ENCODE measurements at regions not wholly inside any gene's neighbourhood (a gene's known extent, or its start where the extent isn't known, plus 50 kb on each side); places are given as distances from the start of the nearest gene placed in this dataset.
A peak's percentile ranks its signal among the peaks of the same experiment; 100 is the strongest.
"Not testable (repeated sequence)": the region's sequence is repeated elsewhere in the genome, so short reads cannot be mapped to it uniquely, and the experiment has no call there.

- no peak for TF ChIP-seq CTCF (conservative IDR thresholded peaks at IDR 0.05)
- no peak overlapping the region for H3K27ac ChIP-seq
These were observed 289.8 kb upstream of the GRAMD2B start for GRCh38 chr5:126133424-126133823.

DNA sequence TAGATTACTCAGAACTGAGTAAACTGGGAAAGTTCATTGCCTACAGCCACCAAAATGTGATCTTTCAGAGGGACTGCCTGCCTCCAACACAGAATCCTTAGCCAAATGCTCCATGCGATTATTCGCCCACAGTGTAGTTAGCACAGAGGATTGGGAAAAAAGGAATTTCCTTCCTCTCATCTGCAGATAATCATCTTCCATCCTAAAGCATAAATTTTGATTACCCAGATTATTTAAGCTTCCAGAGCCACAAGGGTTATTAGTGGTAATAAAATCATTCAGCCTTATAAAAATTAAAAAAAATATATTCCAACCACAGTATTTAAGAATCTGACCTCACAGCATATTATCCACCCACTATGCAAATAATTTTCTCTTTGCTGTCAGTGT is 285.3 kb upstream of the GRAMD2B start:
- TF ChIP-seq CTCF (conservative IDR thresholded peaks at IDR 0.05) = no peak
- H3K27ac ChIP-seq = peak overlapping the region; percentile 33

- TF ChIP-seq CTCF (conservative IDR thresholded peaks at IDR 0.05) = no peak
- peak overlapping the region; percentile 33 for H3K27ac ChIP-seq
These were observed 284.8 kb upstream of the GRAMD2B start for GRCh38 chr5:126138281-126138931.

DNA sequence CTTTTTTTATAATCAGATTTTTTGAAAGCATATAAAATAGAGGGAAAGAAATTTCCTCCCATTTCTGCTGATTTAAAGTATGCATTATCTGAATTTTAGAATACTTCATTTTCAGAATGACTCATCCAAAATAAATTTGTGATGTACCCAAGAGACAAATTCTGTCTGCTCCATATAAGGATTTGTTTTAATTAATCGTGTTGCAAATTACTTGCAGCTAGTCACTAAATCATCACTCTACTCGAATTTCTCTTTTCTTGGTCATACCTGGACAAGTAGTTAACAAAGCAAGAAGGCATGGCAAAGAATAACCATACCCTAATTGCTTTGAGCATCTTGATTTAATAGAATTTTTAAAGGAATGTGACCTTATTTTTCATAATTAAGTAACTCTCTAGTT is 284.1 kb upstream of the GRAMD2B start:
- no peak overlapping the region for H3K27ac ChIP-seq
- no peak for TF ChIP-seq CTCF (conservative IDR thresholded peaks at IDR 0.05)

DNA sequence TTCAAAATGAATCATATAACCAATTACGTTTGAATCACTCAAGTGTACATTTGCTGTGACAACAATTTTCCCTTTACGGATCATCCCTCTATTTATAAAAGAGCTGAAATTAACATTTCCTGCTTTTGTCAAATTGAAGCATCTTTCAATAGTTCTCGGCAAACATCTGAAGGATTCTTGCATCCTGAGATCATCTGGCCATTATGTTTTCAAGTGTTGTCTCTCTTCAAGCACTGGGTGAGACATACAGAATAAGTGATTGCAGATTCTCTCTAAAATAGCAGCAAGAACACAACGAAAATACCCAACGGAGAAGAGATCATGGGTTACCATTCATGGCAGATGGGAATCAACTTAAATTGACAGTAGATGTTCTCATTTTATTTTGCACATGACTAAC is 283.4 kb upstream of the GRAMD2B start:
- H3K27ac ChIP-seq = no peak overlapping the region
- TF ChIP-seq CTCF (conservative IDR thresholded peaks at IDR 0.05) = no peak

DNA sequence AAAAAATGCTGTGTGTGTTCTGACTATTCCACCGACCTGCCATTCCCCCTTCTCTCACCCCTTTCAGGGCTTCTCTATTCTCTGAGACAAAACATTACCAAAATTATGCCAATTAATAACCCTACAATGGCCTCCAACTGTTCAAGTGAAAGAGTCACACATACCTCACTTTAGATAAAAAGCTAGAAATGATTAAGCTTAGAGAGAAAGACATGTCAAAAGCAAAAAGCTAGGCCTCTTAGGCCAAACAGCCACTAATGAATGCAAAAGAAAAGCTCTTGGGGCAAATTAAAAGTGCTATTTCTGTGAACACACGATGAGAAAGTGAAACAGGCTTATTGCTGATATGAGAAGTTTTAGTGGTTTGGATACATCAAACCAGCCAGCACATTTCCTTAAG is 279.6 kb upstream of the GRAMD2B start:
- no peak for TF ChIP-seq CTCF (conservative IDR thresholded peaks at IDR 0.05)
- H3K27ac ChIP-seq = no peak overlapping the region

DNA sequence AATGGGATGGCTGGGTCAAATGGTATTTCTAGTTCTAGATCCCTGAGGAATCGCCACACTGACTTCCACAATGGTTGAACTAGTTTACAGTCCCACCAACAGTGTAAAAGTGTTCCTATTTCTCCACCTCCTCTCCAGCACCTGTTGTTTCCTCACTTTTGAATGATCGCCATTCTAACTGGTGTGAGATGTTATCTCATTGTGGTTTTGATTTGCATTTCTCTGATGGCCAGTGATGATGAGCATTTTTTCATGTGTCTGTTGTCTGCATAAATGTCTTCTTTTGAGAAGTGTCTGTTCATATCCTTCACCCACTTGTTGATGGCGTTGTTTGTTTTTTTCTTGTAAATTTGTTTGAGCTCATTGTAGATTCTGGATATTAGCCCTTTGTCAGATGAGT is 272.9 kb upstream of the GRAMD2B start:
- H3K27ac ChIP-seq = not testable (repeated sequence)

DNA sequence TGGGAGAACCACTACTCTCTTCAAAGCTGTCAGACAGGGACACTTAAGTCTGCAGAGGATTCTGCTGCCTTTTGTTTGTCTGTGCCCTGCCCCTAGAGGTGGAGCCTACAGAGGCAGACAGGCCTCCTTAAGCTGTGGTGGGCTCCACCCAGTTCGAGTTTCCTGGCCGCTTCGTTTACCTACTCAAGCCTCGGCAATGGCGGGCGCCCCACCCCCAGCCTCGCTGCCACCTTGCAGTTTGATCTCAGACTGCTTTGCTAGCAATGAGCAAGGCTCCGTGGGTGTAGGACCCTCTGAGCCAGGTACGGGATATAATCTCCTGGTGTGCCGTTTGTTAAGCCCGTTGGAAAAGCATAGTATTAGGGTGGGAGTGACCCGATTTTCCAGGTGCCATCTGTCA is 267.9 kb upstream of the GRAMD2B start:
- not testable (repeated sequence) for H3K27ac ChIP-seq

DNA sequence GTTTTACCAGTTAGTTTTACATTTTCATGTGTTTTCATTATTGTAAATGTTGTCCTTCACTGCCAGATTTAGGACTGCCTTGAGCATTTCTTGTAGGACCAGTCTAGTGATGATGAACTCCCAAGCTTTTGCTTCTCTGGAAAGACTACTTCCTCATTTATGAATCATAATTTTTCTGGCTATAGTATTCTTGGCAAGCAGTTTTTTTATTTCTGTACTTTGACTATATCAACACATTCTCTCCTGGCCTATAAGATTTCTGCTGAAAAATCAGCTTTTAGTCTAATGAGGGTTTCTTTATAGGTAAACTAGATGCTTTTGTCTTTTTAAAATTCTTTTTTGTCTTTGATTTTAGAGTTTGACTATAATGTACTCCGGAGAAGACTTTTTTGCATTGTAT is 256.8 kb upstream of the GRAMD2B start:
- no peak for TF ChIP-seq CTCF (conservative IDR thresholded peaks at IDR 0.05)
- H3K27ac ChIP-seq = no peak overlapping the region

Measured in VCaP (cell line).